PFSK-1 (cell line): ENCODE measurements at regions not wholly inside any gene's neighbourhood (a gene's known extent, or its start where the extent isn't known, plus 50 kb on each side); places are given as distances from the start of the nearest gene placed in this dataset.

Experiments used
- FOXP2 ChIP-seq: optimal IDR thresholded peaks from 2 replicates; pipeline ENCODE3; 2011; ENCODE audit warnings: borderline replicate concordance, control low read depth, inconsistent platforms; ENCODE audit not compliant: insufficient read depth; ENCODE audit errors: extremely low read length, extremely low read depth
- POLR2AphosphoS5 ChIP-seq: IDR thresholded peaks from 2 replicates; pipeline ENCODE4 v1.6.1; 2012; ENCODE audit warnings: low read depth, mild to moderate bottlenecking, control low read depth, low read length, moderate library complexity
- REST ChIP-seq, 2 experiments: IDR thresholded peaks; 2 replicates each; pipeline versions ENCODE4 v1.6.1 to v1.8.0; 2011 to 2012; ENCODE audit warnings: low read depth in 2 of 2, low read length in 2 of 2, control low read depth in 1 of 2, inconsistent platforms in 1 of 2, mild to moderate bottlenecking in 1 of 2, moderate library complexity in 1 of 2; ENCODE audit not compliant: insufficient read depth in 1 of 2
- SIN3A ChIP-seq: IDR thresholded peaks from 2 replicates; pipeline ENCODE4 v1.6.1; 2012; ENCODE audit warnings: mild to moderate bottlenecking, low read length, moderate library complexity, borderline replicate concordance; ENCODE audit not compliant: insufficient read depth
- TAF1 ChIP-seq: IDR thresholded peaks from 2 replicates; pipeline ENCODE4 v1.6.1; 2012; ENCODE audit warnings: low read length, control low read depth, borderline replicate concordance; ENCODE audit not compliant: insufficient read depth

GRCh38 chr9:2292733-2293132 lies 277.6 kb downstream of the SMARCA2 start:
- TF ChIP-seq TAF1 (no peak), FOXP2 (no peak), SIN3A (no peak), REST (IDR thresholded peaks at IDR 0.05; ENCODE audit: insufficient read depth in 1 of 2, low read depth in 2 of 2, low read length in 2 of 2) (no peak), POLR2AphosphoS5 (no peak)

GRCh38 chr9:2297771-2298170 lies 282.6 kb downstream of the SMARCA2 start:
- TF ChIP-seq POLR2AphosphoS5, result no peak
- no peak for TF ChIP-seq SIN3A
- no peak for TF ChIP-seq FOXP2
- no peak for TF ChIP-seq REST (IDR thresholded peaks at IDR 0.05; ENCODE audit: insufficient read depth in 1 of 2, low read depth in 2 of 2, low read length in 2 of 2)
- TF ChIP-seq TAF1, result no peak

- TF ChIP-seq FOXP2 (no peak), SIN3A (no peak), POLR2AphosphoS5 (no peak)
These were observed 283.1 kb downstream of the SMARCA2 start for GRCh38 chr9:2298217-2298616.

GRCh38 chr9:2299156-2299842 lies 284.2 kb downstream of the SMARCA2 start:
- TF ChIP-seq SIN3A (no peak), FOXP2 (no peak), POLR2AphosphoS5 (no peak), TAF1 (no peak), REST (IDR thresholded peaks at IDR 0.05; ENCODE audit: insufficient read depth in 1 of 2, low read depth in 2 of 2, low read length in 2 of 2) (no peak)

GRCh38 chr9:2299843-2300205 lies 284.7 kb downstream of the SMARCA2 start:
- no peak for TF ChIP-seq POLR2AphosphoS5
- TF ChIP-seq REST (IDR thresholded peaks at IDR 0.05; ENCODE audit: insufficient read depth in 1 of 2, low read depth in 2 of 2, low read length in 2 of 2), result no peak
- no peak for TF ChIP-seq FOXP2
- TF ChIP-seq SIN3A, result no peak
- no peak for TF ChIP-seq TAF1
